ENCODE measurements at regions not wholly inside any gene's neighbourhood (a gene's known extent, or its start where the extent isn't known, plus 50 kb on each side); places are given as distances from the start of the nearest gene placed in this dataset.

- TF ChIP-seq CTCF (IDR thresholded peaks at IDR 0.05; ENCODE audit: insufficient read depth, low read depth, low read length), result no peak
- TF ChIP-seq EZH2 (IDR thresholded peaks at IDR 0.05; ENCODE audit: insufficient read depth, low read length), result no peak
Observed at GRCh38 chr4:180682776-180683175, 1560.4 kb upstream of the TENM3 start.
